Parathyroid adenoma (tissue), 2 donors: ENCODE measurements at regions not wholly inside any gene's neighbourhood (a gene's known extent, or its start where the extent isn't known, plus 50 kb on each side); places are given as distances from the start of the nearest gene placed in this dataset.
"Not testable (repeated sequence)": the region's sequence is repeated elsewhere in the genome, so short reads cannot be mapped to it uniquely, and the experiment has no call there.

ENCODE experiments used
- H2AFZ ChIP-seq: fragments of 300-600 bp; sonication (generic); one replicate; pipeline ENCODE4 v1.7.0; 2017; ENCODE audit warnings: antibody characterized with exemption, mild to moderate bottlenecking
- H3K27ac ChIP-seq: fragments of 300-600 bp; sonication (generic); one replicate; pipeline ENCODE4 v1.7.0; 2017
- H3K27me3 ChIP-seq: fragments of 300-600 bp; sonication (generic); one replicate; pipeline ENCODE4 v1.7.0; 2017; ENCODE audit warnings: low read length; ENCODE audit not compliant: control insufficient read depth, insufficient read depth
- H3K36me3 ChIP-seq: fragments of 300-600 bp; sonication (generic); one replicate; pipeline ENCODE4 v1.7.0; 2017; ENCODE audit warnings: low read length; ENCODE audit not compliant: control insufficient read depth, insufficient read depth
- H3K4me1 ChIP-seq: fragments of 300-600 bp; sonication (generic); one replicate; pipeline ENCODE4 v1.7.0; 2017; ENCODE audit warnings: control low read depth
- H3K4me2 ChIP-seq: fragments of 300-600 bp; sonication (generic); one replicate; pipeline ENCODE4 v1.7.0; 2017; ENCODE audit warnings: low read length
- H3K4me3 ChIP-seq: fragments of 300-600 bp; sonication (generic); one replicate; pipeline ENCODE4 v1.7.0; 2017; ENCODE audit warnings: low read depth, low read length
- H3K79me2 ChIP-seq: fragments of 300-600 bp; sonication (generic); one replicate; pipeline ENCODE4 v1.7.0; 2017; ENCODE audit warnings: control low read depth
- H3K9ac ChIP-seq: fragments of 300-600 bp; sonication (generic); one replicate; pipeline ENCODE4 v1.7.0; 2017; ENCODE audit warnings: mild to moderate bottlenecking
- H3K9me3 ChIP-seq: fragments of 300-600 bp; sonication (generic); one replicate; pipeline ENCODE4 v1.7.0; 2017; ENCODE audit warnings: low read length; ENCODE audit not compliant: control insufficient read depth
- CTCF ChIP-seq: fragments of 300-600 bp; sonication (generic); IDR thresholded peaks from one replicate; pipeline ENCODE4 v1.7.0; 2017; ENCODE audit warnings: antibody characterized with exemption, mild to moderate bottlenecking
- donor health status: primary hyperparathyroidism.

- Histone ChIP-seq H3K4me3 (no peak overlapping the region), H3K27me3 (no peaks in the 10 kb centered on the region)
These were observed 102.0 kb upstream of the USP25 start for GRCh38 chr21:15627823-15628222.

GRCh38 chr21:15631342-15631741, 98.4 kb upstream of the USP25 start:
- H3K9ac ChIP-seq: no peak overlapping the region
- H3K27ac ChIP-seq: no peak overlapping the region
- H3K27me3 ChIP-seq: no peaks in the 10 kb centered on the region
- no peak overlapping the region for H2AFZ ChIP-seq
- no peaks in the 10 kb centered on the region for H3K9me3 ChIP-seq
- H3K36me3 ChIP-seq: no peaks in the 10 kb centered on the region
- no peaks in the 10 kb centered on the region for H3K4me1 ChIP-seq
- no peak for TF ChIP-seq CTCF
- no peaks in the 10 kb centered on the region for H3K79me2 ChIP-seq
- H3K4me3 ChIP-seq: no peak overlapping the region
- H3K4me2 ChIP-seq: no peak overlapping the region

More at GRCh38 chr21:15627823-15628222, 102.0 kb upstream of the USP25 start:
- Histone ChIP-seq H2AFZ (no peak overlapping the region), H3K9me3 (no peaks in the 10 kb centered on the region), H3K79me2 (no peaks in the 10 kb centered on the region), H3K27ac (no peak overlapping the region), H3K9ac (no peak overlapping the region), H3K36me3 (no peaks in the 10 kb centered on the region), H3K4me2 (no peak overlapping the region), H3K4me1 (no peaks in the 10 kb centered on the region)
- no peak for TF ChIP-seq CTCF

- not testable (repeated sequence) for H3K4me2 ChIP-seq, H3K79me2 ChIP-seq, H3K27me3 ChIP-seq, H3K27ac ChIP-seq, H3K4me1 ChIP-seq, H3K4me3 ChIP-seq, H3K9me3 ChIP-seq, H3K36me3 ChIP-seq, H2AFZ ChIP-seq, H3K9ac ChIP-seq
These were observed 95.2 kb upstream of the USP25 start for GRCh38 chr21:15634541-15634940.

GRCh38 chr21:15638856-15639549, 90.8 kb upstream of the USP25 start:
- H3K27ac ChIP-seq: no peak overlapping the region
- TF ChIP-seq CTCF: no peak
- no peak overlapping the region for H2AFZ ChIP-seq
- no peaks in the 10 kb centered on the region for H3K36me3 ChIP-seq
- no peaks in the 10 kb centered on the region for H3K27me3 ChIP-seq
- no peak overlapping the region for H3K4me3 ChIP-seq
- no peak overlapping the region for H3K9ac ChIP-seq
- no peaks in the 10 kb centered on the region for H3K79me2 ChIP-seq
- no peak overlapping the region for H3K4me2 ChIP-seq
- no peaks in the 10 kb centered on the region for H3K4me1 ChIP-seq
- H3K9me3 ChIP-seq: no peaks in the 10 kb centered on the region

GRCh38 chr21:15640113-15640512, 89.7 kb upstream of the USP25 start:
- not testable (repeated sequence) for H3K4me2 ChIP-seq, H3K79me2 ChIP-seq, H3K9me3 ChIP-seq, H3K27ac ChIP-seq, H3K27me3 ChIP-seq, H2AFZ ChIP-seq, H3K36me3 ChIP-seq, H3K4me1 ChIP-seq, H3K4me3 ChIP-seq, H3K9ac ChIP-seq

- H3K9ac ChIP-seq: no peak overlapping the region
- no peak overlapping the region for H2AFZ ChIP-seq
- no peak overlapping the region for H3K4me2 ChIP-seq
- no peak for TF ChIP-seq CTCF
- H3K27me3 ChIP-seq: no peaks in the 10 kb centered on the region
- H3K79me2 ChIP-seq: no peaks in the 10 kb centered on the region
- no peaks in the 10 kb centered on the region for H3K9me3 ChIP-seq
- no peak overlapping the region for H3K4me3 ChIP-seq
- H3K27ac ChIP-seq: no peak overlapping the region
- no peaks in the 10 kb centered on the region for H3K36me3 ChIP-seq
- no peaks in the 10 kb centered on the region for H3K4me1 ChIP-seq
These were observed 85.3 kb upstream of the USP25 start for GRCh38 chr21:15644489-15644888.
